B cell (primary cell): ENCODE measurements at regions not wholly inside any gene's neighbourhood (a gene's known extent, or its start where the extent isn't known, plus 50 kb on each side); places are given as distances from the start of the nearest gene placed in this dataset.

Experiments used
- ATAC-seq: fragments of 200-7000 bp; cut with Tn5 transposase; one replicate; pipeline ENCODE4 v1.10.0; 2021; ENCODE audit warnings: low read depth, mild to moderate bottlenecking, moderate number of reproducible peaks, moderate library complexity
- CTCF ChIA-PET: fragments of 350-600 bp; sonication (Branson Sonifier 250); formaldehyde crosslinking; loops from one replicate; lab custom pipeline; 2021; ENCODE audit warnings: antibody characterized with exemption, inconsistent platforms; lab: Charles Lee
- POLR2A ChIA-PET: fragments of 350-600 bp; sonication (Branson Sonifier 250); formaldehyde crosslinking; loops from one replicate; lab custom pipeline; 2021; ENCODE audit warnings: antibody characterized with exemption; lab: Charles Lee
- DNase-seq: peaks from one replicate; pipeline ENCODE4 v3.0.0; 2013
- H2AFZ ChIP-seq: 2 replicates; pipeline ENCODE4 v1.6.1; 2012; ENCODE audit warnings: mild to moderate bottlenecking, low read depth, low read length; ENCODE audit not compliant: insufficient read depth, poor library complexity, severe bottlenecking
- H3K27ac ChIP-seq, 2 donors: 1 replicate in 1 of 2; 2 replicates in 1 of 2; pipeline ENCODE4 v1.5.1; 2012 to 2013; ENCODE audit warnings: low read length in 2 of 2, mild to moderate bottlenecking in 2 of 2, moderate library complexity in 1 of 2
- H3K27me3 ChIP-seq, 4 experiments: fragments of 200-600 bp in 1 of 4; sonication (generic) in 1 of 4; replicated peaks in 1 of 4; 1 replicate in 2 of 4; 2 replicates in 2 of 4; pipeline versions ENCODE4 v1.6.1 to v1.7.0; 2013 to 2016; ENCODE audit warnings: low read length in 3 of 4, mild to moderate bottlenecking in 2 of 4, mixed read lengths in 1 of 4, moderate library complexity in 1 of 4; ENCODE audit not compliant: insufficient read depth in 4 of 4, control insufficient read depth in 3 of 4; ENCODE audit errors: control extremely low read depth in 1 of 4
- H3K36me3 ChIP-seq, 2 experiments: replicated peaks in 1 of 2; 1 replicate in 1 of 2; 2 replicates in 1 of 2; pipeline versions ENCODE4 v1.6.1 to v1.7.1; 2013; ENCODE audit warnings: low read length in 1 of 2; ENCODE audit not compliant: insufficient read depth in 2 of 2, control insufficient read depth in 1 of 2; ENCODE audit errors: control extremely low read depth in 1 of 2, extremely low read depth in 1 of 2
- H3K4me1 ChIP-seq, 2 donors: fragments of 200-600 bp in 1 of 2; sonication (generic) in 1 of 2; 1 replicate in 1 of 2; 2 replicates in 1 of 2; pipeline versions ENCODE4 v1.5.1 to v1.6.1; 2013 to 2017; ENCODE audit warnings: low read length in 2 of 2; ENCODE audit not compliant: control insufficient read depth in 2 of 2, insufficient read depth in 2 of 2
- H3K4me2 ChIP-seq: replicated peaks from 2 replicates; pipeline ENCODE3; 2012; ENCODE audit warnings: mild to moderate bottlenecking, low read depth, low read length; ENCODE audit not compliant: poor library complexity, severe bottlenecking
- H3K4me3 ChIP-seq, 5 experiments: fragments of 200-600 bp in 1 of 5; sonication (generic) in 1 of 5; 1 replicate in 3 of 5; 2 replicates in 2 of 5; pipeline versions ENCODE4 v1.5.1 to v1.7.0; 2011 to 2016; ENCODE audit warnings: low read length in 4 of 5, mild to moderate bottlenecking in 4 of 5, low read depth in 2 of 5, control low read depth in 1 of 5, moderate library complexity in 1 of 5; ENCODE audit not compliant: insufficient read depth in 1 of 5; ENCODE audit errors: control extremely low read depth in 1 of 5, extremely low read depth in 1 of 5
- H3K79me2 ChIP-seq: fragments of 200-600 bp; sonication (generic); one replicate; pipeline ENCODE4 v1.6.0; 2016; ENCODE audit warnings: low read length; ENCODE audit not compliant: control insufficient read depth, insufficient read depth
- H3K9ac ChIP-seq: fragments of 200-600 bp; sonication (generic); 2 replicates; pipeline ENCODE4 v1.6.1; 2017; ENCODE audit warnings: mild to moderate bottlenecking, low read length, moderate library complexity
- H3K9me3 ChIP-seq, 3 donors: one replicate each; pipeline versions ENCODE4 v1.6.1 to v1.7.1; 2013; ENCODE audit warnings: low read length in 2 of 3; ENCODE audit not compliant: control insufficient read depth in 2 of 3, insufficient read depth in 1 of 3; ENCODE audit errors: control extremely low read depth in 1 of 3
- H4K20me1 ChIP-seq: 2 replicates; pipeline ENCODE4 v1.6.0; 2012; ENCODE audit warnings: mild to moderate bottlenecking, low read length; ENCODE audit not compliant: insufficient read depth, control insufficient read depth, poor library complexity, severe bottlenecking
- H3K27ac Mint-ChIP-seq: one replicate; pipeline ENCODE4 v1.8.0; 2021; ENCODE audit warnings: mixed read lengths
- H3K27me3 Mint-ChIP-seq: one replicate; pipeline ENCODE4 v1.8.0; 2021; ENCODE audit warnings: mixed read lengths
- H3K4me1 Mint-ChIP-seq: one replicate; pipeline ENCODE4 v1.8.0; 2021; ENCODE audit warnings: mixed read lengths
- H3K4me3 Mint-ChIP-seq: one replicate; pipeline ENCODE4 v1.8.0; 2021; ENCODE audit warnings: mixed read lengths
- H3K9me3 Mint-ChIP-seq: one replicate; pipeline ENCODE4 v1.8.0; 2022; ENCODE audit warnings: mixed read lengths; ENCODE audit not compliant: insufficient read depth
- EZH2 ChIP-seq: IDR thresholded peaks from 2 replicates; pipeline ENCODE4 v1.6.1; 2012; ENCODE audit warnings: borderline replicate concordance, low read depth, mild to moderate bottlenecking, moderate library complexity, low read length; ENCODE audit not compliant: insufficient read depth, poor library complexity, severe bottlenecking
- WGBS: methylation state at CpG from one replicate; pipeline ENCODE4 v1.1.5; 2013; ENCODE audit warnings: missing lambda C conversion rate; ENCODE audit not compliant: insufficient coverage; 5-methylcytosine and 5-hydroxymethylcytosine counted together
- intact Hi-C: fragments of 100-400 bp; cut with micrococcal nuclease; formaldehyde crosslinking; loops from one replicate; pipeline ENCODE4 v1.10.0; 2022
- TF ChIP-seq, protein P1 (sequence below): fragments of 200-600 bp; IDR thresholded peaks from one replicate; pipeline ENCODE4 v1.8.0; 2022; ENCODE audit warnings: antibody characterized with exemption, mild to moderate bottlenecking

DNA sequence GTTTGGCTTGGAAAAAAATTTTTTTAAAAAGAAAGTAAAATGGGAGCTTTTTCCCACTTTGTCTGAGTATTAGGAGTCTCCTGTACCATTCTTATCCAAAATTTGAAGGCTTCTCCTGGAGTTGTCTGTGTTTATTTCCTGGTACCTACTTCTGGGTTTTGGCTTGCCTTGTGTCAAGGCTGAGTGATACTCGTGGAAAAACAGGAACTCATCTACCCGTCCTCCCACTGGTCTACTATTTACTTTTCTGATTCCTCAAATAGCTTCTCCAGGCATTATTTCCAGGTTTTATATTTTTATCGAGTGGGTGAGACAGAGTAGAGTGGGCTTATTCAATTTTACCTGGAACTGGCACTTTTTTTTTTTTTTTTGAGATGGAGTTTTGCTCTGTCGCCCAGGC lies 99.4 kb downstream of the RMI1 start:
- POLR2A ChIA-PET = no interaction called here
- TF ChIP-seq, protein P1, sequence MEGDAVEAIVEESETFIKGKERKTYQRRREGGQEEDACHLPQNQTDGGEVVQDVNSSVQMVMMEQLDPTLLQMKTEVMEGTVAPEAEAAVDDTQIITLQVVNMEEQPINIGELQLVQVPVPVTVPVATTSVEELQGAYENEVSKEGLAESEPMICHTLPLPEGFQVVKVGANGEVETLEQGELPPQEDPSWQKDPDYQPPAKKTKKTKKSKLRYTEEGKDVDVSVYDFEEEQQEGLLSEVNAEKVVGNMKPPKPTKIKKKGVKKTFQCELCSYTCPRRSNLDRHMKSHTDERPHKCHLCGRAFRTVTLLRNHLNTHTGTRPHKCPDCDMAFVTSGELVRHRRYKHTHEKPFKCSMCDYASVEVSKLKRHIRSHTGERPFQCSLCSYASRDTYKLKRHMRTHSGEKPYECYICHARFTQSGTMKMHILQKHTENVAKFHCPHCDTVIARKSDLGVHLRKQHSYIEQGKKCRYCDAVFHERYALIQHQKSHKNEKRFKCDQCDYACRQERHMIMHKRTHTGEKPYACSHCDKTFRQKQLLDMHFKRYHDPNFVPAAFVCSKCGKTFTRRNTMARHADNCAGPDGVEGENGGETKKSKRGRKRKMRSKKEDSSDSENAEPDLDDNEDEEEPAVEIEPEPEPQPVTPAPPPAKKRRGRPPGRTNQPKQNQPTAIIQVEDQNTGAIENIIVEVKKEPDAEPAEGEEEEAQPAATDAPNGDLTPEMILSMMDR = no peak
- no peak for TF ChIP-seq EZH2
- Histone ChIP-seq H3K27ac (no peak overlapping the region), H4K20me1 (no peaks in the 10 kb centered on the region), H3K9ac (no peak overlapping the region), H3K36me3 (no peaks in the 10 kb centered on the region), H2AFZ (no peak overlapping the region), H3K4me1 (no peaks in the 10 kb centered on the region), H3K4me2 (no peak overlapping the region), H3K9me3 (no peaks in the 10 kb centered on the region), H3K79me2 (no peaks in the 10 kb centered on the region), H3K4me3 (no peak overlapping the region), H3K27me3 (peaks cover 0 to 5% (median 0%) of the 10 kb centered on the region in 4 experiments)
- peaks cover 3% of the 10 kb centered on the region for H3K9me3 Mint-ChIP-seq
- peaks cover 12% of the 10 kb centered on the region for H3K27me3 Mint-ChIP-seq
- H3K27ac Mint-ChIP-seq = no peak overlapping the region
- intact Hi-C loops = no loop called here
- H3K4me3 Mint-ChIP-seq = no peak overlapping the region
- DNase-seq = no peak
- WGBS = no CpG with 5 or more reads among the region's 4 CpGs
- ATAC-seq = no peak
- no peaks in the 10 kb centered on the region for H3K4me1 Mint-ChIP-seq
- CTCF ChIA-PET = no interaction called here

DNA sequence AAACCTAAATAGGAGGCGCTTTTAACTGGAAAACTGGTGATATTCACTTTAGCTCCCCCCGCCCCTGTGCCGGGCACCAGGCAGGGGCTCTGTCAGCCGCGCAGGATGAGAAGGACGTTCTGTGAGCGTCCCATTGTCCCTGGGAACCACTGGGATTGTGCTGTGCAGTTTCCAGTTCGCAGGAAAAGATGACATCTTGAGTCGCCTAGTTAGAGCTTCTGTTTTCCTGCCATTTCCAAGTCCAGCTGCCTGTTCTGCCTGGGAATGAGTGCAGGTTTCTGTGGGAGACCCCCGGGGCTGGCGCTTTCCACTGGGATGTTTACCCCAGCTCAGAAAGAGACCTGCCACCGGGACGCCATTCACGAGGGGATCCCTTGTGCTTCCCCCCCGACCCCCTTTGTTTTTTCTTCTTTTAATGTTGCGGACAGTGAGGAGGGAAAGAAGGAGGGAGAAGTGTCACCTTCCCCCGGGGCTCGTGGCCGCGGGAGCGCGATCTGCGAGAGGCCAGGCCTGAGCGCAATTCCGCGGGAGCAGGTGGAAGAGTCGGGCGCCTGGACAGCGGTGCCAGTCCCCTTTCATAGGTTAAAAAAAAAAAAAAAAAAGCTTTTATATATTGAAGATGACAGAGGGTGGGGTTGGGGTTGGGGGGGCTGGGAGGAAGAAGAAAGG lies 121.5 kb downstream of the RMI1 start:
- H3K4me3 Mint-ChIP-seq = no peak overlapping the region
- Histone ChIP-seq H3K4me3 (no peak overlapping the region), H3K36me3 (no peaks in the 10 kb centered on the region), H3K27me3 (peaks cover 0 to 15% (median 9%) of the 10 kb centered on the region in 4 experiments), H4K20me1 (no peaks in the 10 kb centered on the region), H2AFZ (no peak overlapping the region), H3K4me2 (no peak overlapping the region), H3K9me3 (peaks cover 0 to 9% (median 0%) of the 10 kb centered on the region in 3 donors), H3K9ac (no peak overlapping the region), H3K4me1 (no peaks in the 10 kb centered on the region), H3K27ac (no peak overlapping the region), H3K79me2 (no peaks in the 10 kb centered on the region)
- intact Hi-C loops = no loop called here
- ChIA-PET CTCF (interaction anchor here (0.7 kb wide), 1 partner anchor 29 kb away, joined by 3 read pairs; no protein-coding TSS in a partner anchor), POLR2A (no interaction called here)
- no peaks in the 10 kb centered on the region for H3K4me1 Mint-ChIP-seq
- DNase-seq = no peak
- 43% methylated on average over 10 of the region's 29 CpGs for WGBS
- no peak overlapping the region for H3K27ac Mint-ChIP-seq
- no peaks in the 10 kb centered on the region for H3K9me3 Mint-ChIP-seq
- TF ChIP-seq EZH2 = no peak
- TF ChIP-seq, protein P1 = no peak
- no peak for ATAC-seq
- peaks cover 41% of the 10 kb centered on the region for H3K27me3 Mint-ChIP-seq
